ENCODE measurements at regions not wholly inside any gene's neighbourhood (a gene's known extent, or its start where the extent isn't known, plus 50 kb on each side); places are given as distances from the start of the nearest gene placed in this dataset.
A peak's percentile ranks its signal among the peaks of the same experiment; 100 is the strongest.

DNA sequence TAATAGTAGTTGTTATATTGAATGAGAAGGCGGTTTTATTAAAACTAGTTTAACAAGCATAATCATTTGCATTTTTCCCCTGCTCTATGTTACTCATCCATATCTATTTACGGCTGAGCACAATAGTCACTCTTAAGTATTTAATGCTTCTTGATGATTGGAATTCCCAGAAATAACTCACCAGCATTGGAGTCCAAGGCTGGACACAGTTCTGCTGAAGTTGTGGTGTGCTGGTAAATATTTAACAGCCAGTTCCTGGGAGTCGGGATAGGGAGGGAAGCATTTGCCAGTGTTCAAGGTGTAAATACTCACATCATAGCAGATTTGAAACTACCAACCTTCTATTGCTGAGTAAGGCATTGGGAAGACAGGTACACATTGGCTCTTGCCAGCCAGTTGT lies 315.1 kb downstream of the MTX2 start:
- ChIA-PET POLR2A (no interaction called here), CTCF (interaction anchor here (1.5 kb wide), 1 partner anchor 30 kb away, joined by 4 read pairs; no protein-coding TSS in a partner anchor)
- no peak for DNase-seq (ENCODE audit: extremely low spot score)
- TF ChIP-seq, protein P1, sequence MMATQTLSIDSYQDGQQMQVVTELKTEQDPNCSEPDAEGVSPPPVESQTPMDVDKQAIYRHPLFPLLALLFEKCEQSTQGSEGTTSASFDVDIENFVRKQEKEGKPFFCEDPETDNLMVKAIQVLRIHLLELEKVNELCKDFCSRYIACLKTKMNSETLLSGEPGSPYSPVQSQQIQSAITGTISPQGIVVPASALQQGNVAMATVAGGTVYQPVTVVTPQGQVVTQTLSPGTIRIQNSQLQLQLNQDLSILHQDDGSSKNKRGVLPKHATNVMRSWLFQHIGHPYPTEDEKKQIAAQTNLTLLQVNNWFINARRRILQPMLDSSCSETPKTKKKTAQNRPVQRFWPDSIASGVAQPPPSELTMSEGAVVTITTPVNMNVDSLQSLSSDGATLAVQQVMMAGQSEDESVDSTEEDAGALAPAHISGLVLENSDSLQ (IDR thresholded peaks at IDR 0.05): no peak
- TF ChIP-seq ARNT (IDR thresholded peaks at IDR 0.05) (no peak), SP1 (IDR thresholded peaks at IDR 0.05) (no peak), SUZ12 (IDR thresholded peaks at IDR 0.05) (no peak), NFRKB (IDR thresholded peaks at IDR 0.05) (no peak), TARDBP (IDR thresholded peaks at IDR 0.05) (no peak), HDGF (IDR thresholded peaks at IDR 0.05; ENCODE audit: borderline replicate concordance) (no peak), ZNF384 (IDR thresholded peaks at IDR 0.05) (no peak), ELF4 (IDR thresholded peaks at IDR 0.05) (no peak), CTBP1 (IDR thresholded peaks at IDR 0.05; ENCODE audit: borderline replicate concordance) (no peak)

DNA sequence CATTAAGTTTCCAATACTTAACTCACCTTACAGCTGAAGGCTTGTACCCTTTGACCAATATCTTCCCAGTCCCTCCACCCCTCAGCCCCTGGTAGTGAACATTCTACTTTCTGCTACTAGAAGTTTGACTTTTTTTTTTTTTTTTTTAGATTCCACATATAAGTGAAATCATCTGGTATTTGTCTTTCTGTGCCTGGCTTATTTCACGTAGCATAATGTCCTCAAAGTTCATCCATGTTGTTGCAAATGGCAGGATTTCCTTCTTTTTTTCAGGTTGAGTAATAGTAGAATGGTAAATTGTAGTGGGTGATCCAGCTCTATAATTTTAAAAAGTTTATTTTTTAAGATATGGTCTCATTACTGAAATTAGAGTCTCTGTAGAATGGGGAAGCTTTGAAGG lies 316.0 kb downstream of the MTX2 start:
- no peak for TF ChIP-seq L3MBTL2 (conservative IDR thresholded peaks at IDR 0.05)
- TF ChIP-seq CTBP1 (IDR thresholded peaks at IDR 0.05; ENCODE audit: borderline replicate concordance): no peak
- TF ChIP-seq, protein P1 (IDR thresholded peaks at IDR 0.05): no peak
- TF ChIP-seq NFRKB (IDR thresholded peaks at IDR 0.05): no peak
- TF ChIP-seq SUZ12 (IDR thresholded peaks at IDR 0.05): no peak
- no peak for TF ChIP-seq FOXK2 (IDR thresholded peaks at IDR 0.05)
- no peak for TF ChIP-seq FOXA1 (IDR thresholded peaks at IDR 0.05)
- TF ChIP-seq FOXM1 (IDR thresholded peaks at IDR 0.05; ENCODE audit: borderline replicate concordance): no peak
- TF ChIP-seq ELF4 (IDR thresholded peaks at IDR 0.05): no peak
- TF ChIP-seq SP1 (IDR thresholded peaks at IDR 0.05): no peak
- TF ChIP-seq ARNT (IDR thresholded peaks at IDR 0.05): no peak
- no peak for TF ChIP-seq BHLHE40 (IDR thresholded peaks at IDR 0.05; ENCODE audit: borderline replicate concordance)
- no peak for TF ChIP-seq HDGF (IDR thresholded peaks at IDR 0.05; ENCODE audit: borderline replicate concordance)
- no peak for TF ChIP-seq LEF1 (IDR thresholded peaks at IDR 0.05; ENCODE audit: borderline replicate concordance)
- TF ChIP-seq TARDBP (IDR thresholded peaks at IDR 0.05): no peak
- no peak for TF ChIP-seq ZNF384 (IDR thresholded peaks at IDR 0.05)
- no peak for DNase-seq (ENCODE audit: extremely low spot score)
- POLR2A ChIA-PET: no interaction called here
- CTCF ChIA-PET: interaction anchor here (1.5 kb wide), 1 partner anchor 31 kb away, joined by 4 read pairs; no protein-coding TSS in a partner anchor

DNA sequence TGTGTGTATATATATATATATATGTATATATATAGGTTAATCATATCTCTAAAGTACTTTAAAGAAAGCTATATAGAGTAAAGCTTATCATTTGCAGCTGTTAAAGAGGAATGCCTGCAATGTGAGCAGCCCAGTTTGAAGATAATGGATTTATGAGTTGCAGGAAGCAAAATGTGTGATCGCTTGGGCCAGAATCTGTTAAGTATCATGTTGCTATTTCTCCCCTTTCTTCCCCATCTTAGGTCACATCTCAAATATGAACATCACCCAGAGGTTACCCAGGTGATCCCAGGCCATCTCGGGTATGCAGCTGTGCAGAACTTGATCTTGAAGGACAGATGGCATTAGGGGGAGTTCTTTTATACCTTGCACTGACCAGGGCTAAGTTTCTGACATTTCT lies 316.5 kb downstream of the MTX2 start:
- no peak for DNase-seq (ENCODE audit: extremely low spot score)
- POLR2A ChIA-PET: no interaction called here
- CTCF ChIA-PET: interaction anchor here (0.5 to 1.5 kb wide), 2 partner anchors 31 to 73 kb away, joined by 3 to 4 read pairs; no protein-coding TSS in a partner anchor
- TF ChIP-seq TARDBP (IDR thresholded peaks at IDR 0.05): no peak
- no peak for TF ChIP-seq FOXA1 (IDR thresholded peaks at IDR 0.05)
- TF ChIP-seq ARNT (IDR thresholded peaks at IDR 0.05): no peak
- no peak for TF ChIP-seq HDGF (IDR thresholded peaks at IDR 0.05; ENCODE audit: borderline replicate concordance)
- no peak for TF ChIP-seq LEF1 (IDR thresholded peaks at IDR 0.05; ENCODE audit: borderline replicate concordance)
- TF ChIP-seq ELF4 (IDR thresholded peaks at IDR 0.05): no peak
- no peak for TF ChIP-seq SUZ12 (IDR thresholded peaks at IDR 0.05)
- TF ChIP-seq, protein P1 (IDR thresholded peaks at IDR 0.05): no peak
- no peak for TF ChIP-seq SP1 (IDR thresholded peaks at IDR 0.05)
- TF ChIP-seq CTBP1 (IDR thresholded peaks at IDR 0.05; ENCODE audit: borderline replicate concordance): no peak
- no peak for TF ChIP-seq BHLHE40 (IDR thresholded peaks at IDR 0.05; ENCODE audit: borderline replicate concordance)
- TF ChIP-seq FOXM1 (IDR thresholded peaks at IDR 0.05; ENCODE audit: borderline replicate concordance): no peak
- no peak for TF ChIP-seq ZNF384 (IDR thresholded peaks at IDR 0.05)
- TF ChIP-seq NFRKB (IDR thresholded peaks at IDR 0.05): no peak
- no peak for TF ChIP-seq FOXK2 (IDR thresholded peaks at IDR 0.05)
- no peak for TF ChIP-seq L3MBTL2 (conservative IDR thresholded peaks at IDR 0.05)

DNA sequence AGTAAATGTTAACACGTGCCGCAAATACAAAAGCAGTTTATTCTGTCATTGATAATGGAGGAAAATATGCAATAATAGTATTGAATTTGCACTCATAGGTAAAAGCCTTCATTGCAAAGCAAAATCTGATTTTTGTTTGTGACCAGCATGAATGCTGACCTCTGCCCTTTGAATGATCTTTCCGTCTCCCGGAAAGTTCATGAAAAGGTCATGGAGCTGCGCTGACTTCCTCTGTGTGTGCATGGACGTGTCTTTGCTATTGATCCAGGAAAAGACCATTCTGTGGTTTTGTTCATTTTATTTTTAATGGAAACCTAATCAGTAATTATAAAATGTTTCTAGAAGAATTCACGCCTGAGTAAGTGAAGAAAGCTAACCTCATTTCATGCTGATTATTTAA lies 320.0 kb downstream of the MTX2 start:
- TF ChIP-seq CTBP1 (IDR thresholded peaks at IDR 0.05; ENCODE audit: borderline replicate concordance) (no peak), TARDBP (IDR thresholded peaks at IDR 0.05) (no peak), SUZ12 (IDR thresholded peaks at IDR 0.05) (no peak), ARNT (IDR thresholded peaks at IDR 0.05) (no peak), BHLHE40 (IDR thresholded peaks at IDR 0.05; ENCODE audit: borderline replicate concordance) (no peak), FOXA1 (IDR thresholded peaks at IDR 0.05) (no peak), HDGF (IDR thresholded peaks at IDR 0.05; ENCODE audit: borderline replicate concordance) (no peak), FOXK2 (IDR thresholded peaks at IDR 0.05) (no peak), ZNF384 (IDR thresholded peaks at IDR 0.05) (no peak), LEF1 (IDR thresholded peaks at IDR 0.05; ENCODE audit: borderline replicate concordance) (no peak), FOXM1 (IDR thresholded peaks at IDR 0.05; ENCODE audit: borderline replicate concordance) (no peak), NFRKB (IDR thresholded peaks at IDR 0.05) (no peak), L3MBTL2 (conservative IDR thresholded peaks at IDR 0.05) (no peak), ELF4 (IDR thresholded peaks at IDR 0.05) (no peak), SP1 (IDR thresholded peaks at IDR 0.05) (no peak)
- TF ChIP-seq, protein P1 (IDR thresholded peaks at IDR 0.05): no peak
- ChIA-PET CTCF (no interaction called here), POLR2A (no interaction called here)
- DNase-seq (ENCODE audit: extremely low spot score): no peak

DNA sequence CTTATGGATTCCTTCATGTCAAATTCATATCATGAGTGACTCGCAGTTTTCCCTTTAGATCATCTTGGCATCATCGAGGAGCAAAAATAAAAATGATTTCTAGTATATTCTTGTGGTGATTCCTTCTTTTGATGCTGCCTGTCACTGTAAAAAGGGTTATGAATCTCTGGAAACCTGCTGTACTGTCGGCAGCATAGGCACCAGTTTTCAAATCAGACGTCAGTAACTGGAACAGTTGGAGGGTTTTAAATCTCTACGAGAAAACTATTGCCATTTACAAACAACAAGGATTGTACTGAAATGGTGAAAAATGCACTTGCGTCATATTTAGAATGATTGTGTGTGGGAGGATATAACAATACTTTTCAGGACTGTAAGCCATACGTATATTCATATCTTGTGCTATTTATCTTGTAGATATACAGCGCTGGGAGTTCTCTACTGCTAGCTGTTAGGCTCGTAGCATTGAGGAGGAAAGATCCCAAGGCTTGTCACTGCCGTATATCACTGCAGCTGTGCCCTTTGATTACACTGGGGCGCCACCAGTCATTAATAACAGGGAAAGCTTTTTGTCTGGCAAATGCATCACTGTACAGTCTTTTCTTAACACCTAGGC lies 320.7 kb downstream of the MTX2 start:
- no peak for TF ChIP-seq ARNT (IDR thresholded peaks at IDR 0.05)
- TF ChIP-seq, protein P1 (IDR thresholded peaks at IDR 0.05): 0 out of 2 replicates have a peak, but pooled peaks have one; percentile 24
- DNase-seq (ENCODE audit: extremely low spot score): no peak
- ChIA-PET POLR2A (no interaction called here), CTCF (interaction anchor here (1.6 kb wide), 1 partner anchor 64 kb away, joined by 3 read pairs; no protein-coding TSS in a partner anchor)

Measured in HEK293T (cell line).